MCF 10A (cell line): ENCODE measurements at regions not wholly inside any gene's neighbourhood (a gene's known extent, or its start where the extent isn't known, plus 50 kb on each side); places are given as distances from the start of the nearest gene placed in this dataset.

Experiments
- BruUV-seq: library from RNA; stranded (reverse); fragments of 400-500 nt; replicated peaks from 2 replicates; lab custom pipeline; 2021; lab: Mats Ljungman, UMichigan
- CTCF ChIA-PET: fragments of 300-600 bp; sonication (Branson Sonifier 250); formaldehyde crosslinking; extraction: SDS; loops from one replicate; lab custom pipeline; 2021; ENCODE audit warnings: antibody characterized with exemption, inconsistent platforms; lab: Yijun Ruan, JAX
- POLR2A ChIA-PET: fragments of 300-600, 350-650 bp; sonication (Branson Sonifier 250); formaldehyde crosslinking; extraction: SDS; loops from one replicate; lab custom pipeline; 2020; ENCODE audit warnings: antibody characterized with exemption, inconsistent platforms; lab: Yijun Ruan, JAX
- DNase-seq: peaks from one replicate; pipeline ENCODE4 v3.0.0-alpha.2; 2018; ENCODE audit not compliant: unreplicated experiment
- H3K27ac Mint-ChIP-seq: one replicate; pipeline ENCODE4 v1.8.0; 2022; ENCODE audit warnings: mild to moderate bottlenecking, low read depth, mixed read lengths; ENCODE audit not compliant: unreplicated experiment
- H3K27me3 Mint-ChIP-seq: one replicate; pipeline ENCODE4 v1.8.0; 2022; ENCODE audit warnings: mixed read lengths; ENCODE audit not compliant: insufficient read depth, unreplicated experiment
- H3K36me3 Mint-ChIP-seq: one replicate; pipeline ENCODE4 v1.8.0; 2022; ENCODE audit warnings: mild to moderate bottlenecking, moderate library complexity, mixed read lengths; ENCODE audit not compliant: insufficient read depth, unreplicated experiment
- H3K4me1 Mint-ChIP-seq: one replicate; pipeline ENCODE4 v1.8.0; 2022; ENCODE audit warnings: mixed read lengths; ENCODE audit not compliant: insufficient read depth, unreplicated experiment
- H3K4me3 Mint-ChIP-seq: one replicate; pipeline ENCODE4 v1.8.0; 2022; ENCODE audit warnings: mild to moderate bottlenecking, moderate library complexity, mixed read lengths; ENCODE audit not compliant: unreplicated experiment
- H3K9me3 Mint-ChIP-seq: one replicate; pipeline ENCODE4 v1.8.0; 2022; ENCODE audit warnings: mixed read lengths; ENCODE audit not compliant: unreplicated experiment
- CTCF ChIP-seq: fragments of 200-600 bp; IDR thresholded peaks from one replicate; pipeline ENCODE4 v1.8.0; 2022; ENCODE audit warnings: antibody characterized with exemption, mild to moderate bottlenecking; ENCODE audit not compliant: unreplicated experiment
- intact Hi-C: fragments of 100-400 bp; cut with micrococcal nuclease; formaldehyde crosslinking; loops from 2 replicates; pipeline ENCODE4 v1.14.1; 2022

GRCh38 chr3:81434161-81434560, 327.3 kb downstream of the GBE1 start:
- Mint-ChIP-seq H3K36me3 (no peaks in the 10 kb centered on the region), H3K4me1 (no peaks in the 10 kb centered on the region), H3K27ac (no peak overlapping the region), H3K4me3 (no peak overlapping the region), H3K27me3 (no peaks in the 10 kb centered on the region), H3K9me3 (no peaks in the 10 kb centered on the region)
- no peak for TF ChIP-seq CTCF
- POLR2A ChIA-PET, result interaction anchor here (0.6 to 0.9 kb wide), 2 partner anchors 12 to 1638 kb away, joined by 3 read pairs; no protein-coding TSS in a partner anchor
- CTCF ChIA-PET, result no interaction called here
- intact Hi-C loops, result no loop called here
- no TSS peak for BruUV-seq
- DNase-seq, result no peak

GRCh38 chr3:81433675-81434074, 327.8 kb downstream of the GBE1 start:
- H3K36me3 Mint-ChIP-seq, result no peaks in the 10 kb centered on the region
- ChIA-PET POLR2A (interaction anchor here (0.6 to 0.9 kb wide), 2 partner anchors 12 to 1638 kb away, joined by 3 read pairs; no protein-coding TSS in a partner anchor), CTCF (no interaction called here)
- no peak overlapping the region for H3K4me3 Mint-ChIP-seq
- H3K9me3 Mint-ChIP-seq, result no peaks in the 10 kb centered on the region
- TF ChIP-seq CTCF, result no peak
- no peaks in the 10 kb centered on the region for H3K4me1 Mint-ChIP-seq
- BruUV-seq, result no TSS peak
- no peak overlapping the region for H3K27ac Mint-ChIP-seq
- intact Hi-C loops, result no loop called here
- H3K27me3 Mint-ChIP-seq, result no peaks in the 10 kb centered on the region
- DNase-seq, result no peak

- POLR2A ChIA-PET, result no interaction called here
These were observed 329.0 kb downstream of the GBE1 start for GRCh38 chr3:81432456-81432855.

More at GRCh38 chr3:81432456-81432855, 329.0 kb downstream of the GBE1 start:
- no peak overlapping the region for H3K4me3 Mint-ChIP-seq
- no peak for DNase-seq
- intact Hi-C loops, result no loop called here
- CTCF ChIA-PET, result no interaction called here
- BruUV-seq, result no TSS peak
- no peaks in the 10 kb centered on the region for H3K4me1 Mint-ChIP-seq
- H3K9me3 Mint-ChIP-seq, result no peaks in the 10 kb centered on the region
- no peak overlapping the region for H3K27ac Mint-ChIP-seq
- H3K27me3 Mint-ChIP-seq, result no peaks in the 10 kb centered on the region
- no peak for TF ChIP-seq CTCF
- no peaks in the 10 kb centered on the region for H3K36me3 Mint-ChIP-seq
